ENCODE measurements at regions not wholly inside any gene's neighbourhood (a gene's known extent, or its start where the extent isn't known, plus 50 kb on each side); places are given as distances from the start of the nearest gene placed in this dataset.

GRCh38 chr3:94737116-94737515 is 674.3 kb downstream of the NSUN3 start:
- TF ChIP-seq CTCF (IDR thresholded peaks at IDR 0.05), result no peak
- no peak for TF ChIP-seq POLR2AphosphoS5 (IDR thresholded peaks at IDR 0.05)
- TF ChIP-seq POLR2A (IDR thresholded peaks at IDR 0.05), result no peak
- TF ChIP-seq EP300 (IDR thresholded peaks at IDR 0.05; ENCODE audit: low read depth), result no peak

Measured in transverse colon (tissue), 4 donors.